ENCODE measurements at regions not wholly inside any gene's neighbourhood (a gene's known extent, or its start where the extent isn't known, plus 50 kb on each side); places are given as distances from the start of the nearest gene placed in this dataset.

DNA sequence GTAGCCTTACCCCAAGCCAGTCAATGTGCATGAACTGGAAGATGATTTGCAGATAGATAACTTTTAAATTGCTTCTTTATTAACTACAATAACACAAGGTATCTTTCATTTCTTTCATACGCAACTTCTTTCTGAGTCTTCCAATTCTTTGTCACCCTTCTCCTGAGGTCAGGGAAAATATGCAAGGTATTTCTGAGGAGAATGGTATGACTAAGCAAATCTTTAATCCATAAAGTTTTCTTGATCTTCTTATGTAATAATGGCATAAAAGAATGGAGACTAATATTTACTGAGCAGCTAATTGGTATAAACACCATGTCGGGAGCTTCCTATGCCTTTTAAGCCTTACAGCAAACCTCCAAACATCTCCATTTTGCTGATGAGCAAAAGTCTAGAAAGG lies 438.9 kb downstream of the KCNJ2 start:
- TF ChIP-seq POLR2A (IDR thresholded peaks at IDR 0.05) = no peak
- TF ChIP-seq, protein P1, sequence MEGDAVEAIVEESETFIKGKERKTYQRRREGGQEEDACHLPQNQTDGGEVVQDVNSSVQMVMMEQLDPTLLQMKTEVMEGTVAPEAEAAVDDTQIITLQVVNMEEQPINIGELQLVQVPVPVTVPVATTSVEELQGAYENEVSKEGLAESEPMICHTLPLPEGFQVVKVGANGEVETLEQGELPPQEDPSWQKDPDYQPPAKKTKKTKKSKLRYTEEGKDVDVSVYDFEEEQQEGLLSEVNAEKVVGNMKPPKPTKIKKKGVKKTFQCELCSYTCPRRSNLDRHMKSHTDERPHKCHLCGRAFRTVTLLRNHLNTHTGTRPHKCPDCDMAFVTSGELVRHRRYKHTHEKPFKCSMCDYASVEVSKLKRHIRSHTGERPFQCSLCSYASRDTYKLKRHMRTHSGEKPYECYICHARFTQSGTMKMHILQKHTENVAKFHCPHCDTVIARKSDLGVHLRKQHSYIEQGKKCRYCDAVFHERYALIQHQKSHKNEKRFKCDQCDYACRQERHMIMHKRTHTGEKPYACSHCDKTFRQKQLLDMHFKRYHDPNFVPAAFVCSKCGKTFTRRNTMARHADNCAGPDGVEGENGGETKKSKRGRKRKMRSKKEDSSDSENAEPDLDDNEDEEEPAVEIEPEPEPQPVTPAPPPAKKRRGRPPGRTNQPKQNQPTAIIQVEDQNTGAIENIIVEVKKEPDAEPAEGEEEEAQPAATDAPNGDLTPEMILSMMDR (IDR thresholded peaks at IDR 0.05) = no peak
